HG02588 (cell line): ENCODE measurements at regions not wholly inside any gene's neighbourhood (a gene's known extent, or its start where the extent isn't known, plus 50 kb on each side); places are given as distances from the start of the nearest gene placed in this dataset.
"Not testable (repeated sequence)": the region's sequence is repeated elsewhere in the genome, so short reads cannot be mapped to it uniquely, and the experiment has no call there.

Experiments used
- ATAC-seq: cut with Tn5 transposase; IDR thresholded peaks from one replicate; pipeline ENCODE4 v1.9.1; 2021; ENCODE audit warnings: mild to moderate bottlenecking, moderate library complexity; ENCODE audit not compliant: unreplicated experiment

DNA sequence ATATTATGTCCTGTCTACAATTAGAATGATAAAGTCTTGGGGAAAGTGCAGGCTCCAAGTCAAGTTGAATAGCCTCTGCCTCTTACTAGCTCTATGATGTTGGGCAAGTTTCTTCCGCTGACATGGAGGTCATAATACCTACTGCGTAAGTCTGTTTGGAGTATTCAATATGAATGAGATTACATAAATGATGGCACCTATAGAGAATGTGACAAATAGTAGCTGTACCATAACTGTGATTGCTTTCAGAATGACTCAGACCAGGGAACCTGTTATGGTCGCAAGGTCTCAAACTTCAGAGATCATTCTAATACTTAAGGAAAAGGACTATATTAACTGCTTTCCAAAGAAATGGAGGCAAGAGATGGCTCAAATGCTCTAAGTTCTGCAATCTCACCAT, 94.0 kb upstream of the ABCA1 start:
- ATAC-seq = no peak

GRCh38 chr9:105022545-105022944, 94.6 kb upstream of the ABCA1 start:
- ATAC-seq = not testable (repeated sequence)

GRCh38 chr9:105023788-105024187, 95.8 kb upstream of the ABCA1 start:
- no peak for ATAC-seq

GRCh38 chr9:105024529-105024928, 96.6 kb upstream of the ABCA1 start:
- ATAC-seq = no peak

GRCh38 chr9:105026451-105026850, 98.5 kb upstream of the ABCA1 start:
- no peak for ATAC-seq

DNA sequence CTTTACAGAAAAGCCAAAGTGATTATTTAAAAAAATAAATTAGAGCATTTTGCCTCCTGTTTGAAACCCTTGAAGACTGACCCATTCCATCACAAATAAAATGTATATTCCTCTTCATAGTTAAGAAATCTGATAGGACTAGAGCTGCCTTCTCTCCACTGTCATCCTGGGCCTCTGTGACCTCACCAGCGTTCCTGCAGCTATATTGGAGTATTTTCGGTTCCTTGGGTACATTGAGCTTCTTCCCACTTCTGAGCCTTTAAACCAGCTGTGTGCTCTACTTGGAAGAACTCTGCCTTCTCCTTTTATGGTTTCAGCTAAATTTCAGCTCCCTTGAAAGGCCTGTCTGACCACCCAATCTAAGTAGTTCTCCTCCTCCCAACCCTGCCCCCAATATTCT, 99.1 kb upstream of the ABCA1 start:
- ATAC-seq = no peak

GRCh38 chr9:105030285-105030684, 102.3 kb upstream of the ABCA1 start:
- no peak for ATAC-seq

DNA sequence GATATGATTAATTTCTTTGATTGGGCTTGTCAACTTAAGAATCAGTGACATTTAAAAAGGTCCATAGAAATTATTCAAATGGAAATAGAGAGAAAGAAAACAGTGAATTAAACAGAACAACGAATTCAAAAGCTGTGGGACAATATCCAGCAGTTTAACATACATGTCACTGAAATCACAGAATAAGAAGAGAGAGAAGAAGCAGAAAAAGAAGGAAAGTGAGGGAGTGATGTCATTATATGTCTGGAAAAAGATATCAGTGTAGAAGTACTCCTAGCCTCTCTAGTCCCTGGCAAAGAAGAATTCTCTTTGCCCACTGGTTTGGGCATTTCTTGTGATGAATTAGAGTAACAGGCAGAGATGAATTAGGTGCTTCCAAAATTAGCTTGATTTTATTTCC, 109.2 kb upstream of the ABCA1 start:
- no peak for ATAC-seq

- no peak for ATAC-seq
Measured at GRCh38 chr9:105038051-105038450, 110.1 kb upstream of the ABCA1 start.

- no peak for ATAC-seq
Measured at GRCh38 chr9:105039175-105039799, 111.3 kb upstream of the ABCA1 start.

- no peak for ATAC-seq
Measured at GRCh38 chr9:105043370-105043936, 115.5 kb upstream of the ABCA1 start.

DNA sequence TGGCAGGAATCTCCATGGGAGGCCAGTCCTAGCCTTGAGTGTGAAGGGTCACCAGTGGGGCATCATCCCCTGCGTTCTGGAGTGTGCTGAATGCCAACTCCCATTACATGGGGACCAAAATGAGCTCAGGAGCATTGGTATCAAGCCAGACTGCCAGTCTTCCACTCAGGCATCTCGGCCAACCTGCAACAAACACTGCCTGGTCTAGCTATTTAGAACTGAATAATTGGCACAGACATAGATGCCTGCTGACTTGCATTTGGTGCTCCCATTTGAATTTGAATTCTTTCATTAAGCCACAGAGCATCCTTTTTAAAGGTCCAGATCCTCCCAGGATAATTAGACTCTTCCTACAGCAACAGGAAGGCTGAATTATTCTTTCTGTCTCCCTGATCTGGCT, 116.6 kb upstream of the ABCA1 start:
- ATAC-seq = no peak

- ATAC-seq = no peak
Measured at GRCh38 chr9:105046907-105047741, 119.2 kb upstream of the ABCA1 start.

GRCh38 chr9:105047742-105048041, 119.7 kb upstream of the ABCA1 start:
- no peak for ATAC-seq

- ATAC-seq = no peak
Measured at GRCh38 chr9:105048331-105048730, 120.4 kb upstream of the ABCA1 start.

- ATAC-seq = no peak
Measured at GRCh38 chr9:105050296-105050695, 122.3 kb upstream of the ABCA1 start.

DNA sequence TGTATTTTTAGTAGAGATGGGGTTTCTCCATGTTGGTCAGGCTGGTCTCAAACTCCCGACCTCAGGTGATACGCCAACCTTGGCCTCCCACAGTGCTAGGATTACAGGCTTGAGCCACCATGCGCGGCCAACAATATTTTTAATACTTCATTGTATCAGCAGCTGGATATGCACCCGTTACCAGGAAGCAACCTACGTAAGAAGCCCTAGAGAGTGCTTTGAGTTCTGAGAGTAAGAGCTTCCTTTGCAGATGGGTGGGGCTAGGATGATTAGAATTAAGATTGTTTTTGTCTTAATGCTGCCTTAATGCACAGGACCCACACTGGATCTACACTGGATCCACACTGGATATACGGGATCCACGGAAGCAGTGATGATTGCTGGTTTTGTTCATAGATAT, 123.9 kb upstream of the ABCA1 start:
- ATAC-seq = no peak

DNA sequence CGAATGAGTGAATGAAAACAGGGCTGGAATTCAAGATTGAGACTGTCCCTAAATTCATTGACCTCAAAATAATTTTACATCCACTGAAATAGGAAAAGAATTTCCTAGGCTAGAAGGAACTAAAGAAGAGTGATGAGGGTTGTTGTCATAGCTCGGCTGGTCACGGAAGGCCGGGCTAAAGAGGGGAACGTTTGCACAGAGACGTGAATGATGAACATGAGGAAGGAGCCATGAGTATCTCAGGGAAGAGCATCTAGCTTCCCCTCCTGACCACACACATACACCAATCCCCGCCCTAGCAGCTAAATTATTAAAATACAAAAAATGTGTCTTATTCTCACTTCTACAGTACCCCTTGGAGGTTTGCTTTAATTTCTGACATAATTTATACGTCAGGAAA, 124.4 kb upstream of the ABCA1 start:
- ATAC-seq = no peak

GRCh38 chr9:105053209-105053652, 125.3 kb upstream of the ABCA1 start:
- ATAC-seq = peak; percentile 80

- no peak for ATAC-seq
Measured at GRCh38 chr9:105054491-105054890, 126.5 kb upstream of the ABCA1 start.

GRCh38 chr9:105055917-105056316, 128.0 kb upstream of the ABCA1 start:
- no peak for ATAC-seq

GRCh38 chr9:105057551-105057950, 129.6 kb upstream of the ABCA1 start:
- no peak for ATAC-seq
